Activated CD4-positive, alpha-beta T cell treated with anti-CD3 and anti-CD28 coated beads, Interleukin-2, amount 50 U/mL, for 4 hours (primary cell): ENCODE measurements at regions not wholly inside any gene's neighbourhood (a gene's known extent, or its start where the extent isn't known, plus 50 kb on each side); places are given as distances from the start of the nearest gene placed in this dataset.

Experiments used
- DNase-seq, 2 experiments: peaks; one replicate each; pipeline ENCODE4 v3.0.0-alpha.2; 2020

DNA sequence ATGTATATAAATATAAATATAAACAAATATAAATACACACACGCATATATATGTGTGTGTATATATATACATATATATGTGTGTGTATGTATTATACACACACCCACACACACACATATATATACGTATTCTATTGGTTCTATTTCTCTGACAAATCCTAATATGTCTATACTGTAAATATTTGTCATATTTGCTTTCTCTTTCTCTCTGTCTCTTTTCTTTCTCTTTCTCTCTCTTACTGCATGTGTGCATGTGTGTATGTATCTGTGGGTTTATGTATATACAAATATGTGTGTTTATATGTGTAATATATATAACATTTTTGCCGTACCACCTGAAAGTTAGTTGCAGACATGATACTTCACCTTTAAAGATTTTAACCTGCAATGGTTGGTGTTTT, 174.2 kb upstream of the PLEKHG7 start:
- no peak for DNase-seq

GRCh38 chr12:92528097-92528496, 174.7 kb upstream of the PLEKHG7 start:
- DNase-seq, result no peak

DNA sequence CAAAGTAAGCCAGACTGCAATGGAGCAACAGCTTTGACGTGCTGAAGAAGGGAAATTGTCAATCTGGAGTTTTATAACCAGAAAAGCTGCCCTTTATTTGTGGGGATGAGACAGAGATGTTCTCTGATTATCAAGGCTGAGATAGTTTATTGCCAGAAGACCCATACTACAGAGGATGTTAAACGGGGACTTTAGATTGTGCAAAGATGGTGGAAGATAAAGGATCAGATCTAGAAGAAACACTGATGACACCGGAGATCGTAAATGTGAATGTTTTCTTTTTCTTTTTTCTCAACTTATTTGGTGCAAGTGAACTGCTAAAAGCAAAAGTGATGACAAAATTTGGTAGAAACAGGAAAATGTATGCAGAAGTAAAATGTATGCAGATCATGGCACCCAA, 178.3 kb upstream of the PLEKHG7 start:
- DNase-seq, result no peak

GRCh38 chr12:92520511-92520910, 182.3 kb upstream of the PLEKHG7 start:
- DNase-seq, result no peak

DNA sequence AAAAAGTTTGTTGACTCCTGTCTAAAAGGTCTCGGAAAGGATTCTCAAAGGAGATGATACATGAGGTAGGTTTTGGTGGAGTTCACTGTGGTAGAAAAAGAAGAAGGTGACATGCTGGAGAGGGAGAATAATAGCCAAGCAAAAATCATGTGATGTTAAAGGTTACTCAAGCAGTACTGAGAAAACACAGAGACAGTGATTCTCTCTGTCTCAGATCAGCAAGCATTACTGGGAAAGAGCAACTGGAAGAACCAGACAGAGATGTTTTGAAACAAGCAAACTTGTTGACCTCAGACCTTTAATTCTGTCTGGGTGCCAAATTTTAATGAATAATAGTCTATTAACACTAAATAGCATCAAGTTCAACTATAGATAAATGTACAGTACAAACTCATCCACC, 183.5 kb upstream of the PLEKHG7 start:
- DNase-seq, result no peak

DNA sequence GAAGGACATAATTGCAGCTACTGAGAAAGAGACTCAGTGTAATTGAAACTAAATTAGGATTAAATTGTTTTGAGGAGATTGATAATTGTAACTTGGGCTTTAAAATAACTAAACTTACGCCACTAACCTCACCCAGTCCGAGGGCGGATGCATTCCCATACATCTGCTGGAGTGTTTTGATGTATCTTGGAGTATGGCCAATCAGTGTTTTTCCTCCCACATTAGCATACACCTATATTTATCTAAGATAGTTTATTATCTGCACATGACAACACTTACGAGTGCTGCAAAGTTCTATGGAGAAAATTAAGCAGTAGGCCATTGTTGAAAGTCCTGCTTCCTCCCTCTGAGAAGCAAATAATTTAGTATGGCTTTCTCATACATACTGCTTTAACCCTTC, 184.7 kb upstream of the PLEKHG7 start:
- DNase-seq, result no peak

DNA sequence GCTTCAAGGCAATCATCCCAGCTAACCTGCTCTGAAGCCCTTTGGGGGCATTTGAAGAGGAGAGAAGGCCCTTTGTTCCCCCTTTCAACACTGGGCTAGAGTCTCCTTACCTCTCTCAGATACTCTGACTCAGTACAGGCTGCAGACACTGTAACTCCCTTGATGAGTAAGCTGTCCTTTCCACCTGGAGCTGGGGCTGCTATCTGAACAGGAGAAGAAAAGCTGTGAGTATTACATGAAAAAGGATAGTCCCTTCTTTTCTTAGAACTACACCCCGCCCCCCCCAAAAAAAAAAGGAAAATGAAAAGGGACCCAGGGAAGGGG, 186.6 kb upstream of the PLEKHG7 start:
- peak in 1 of 2 experiments; percentile 18 for DNase-seq

- no peak for DNase-seq
These were observed 189.5 kb upstream of the PLEKHG7 start for GRCh38 chr12:92513231-92513730.

GRCh38 chr12:92511786-92512185, 191.0 kb upstream of the PLEKHG7 start:
- DNase-seq, result no peak

DNA sequence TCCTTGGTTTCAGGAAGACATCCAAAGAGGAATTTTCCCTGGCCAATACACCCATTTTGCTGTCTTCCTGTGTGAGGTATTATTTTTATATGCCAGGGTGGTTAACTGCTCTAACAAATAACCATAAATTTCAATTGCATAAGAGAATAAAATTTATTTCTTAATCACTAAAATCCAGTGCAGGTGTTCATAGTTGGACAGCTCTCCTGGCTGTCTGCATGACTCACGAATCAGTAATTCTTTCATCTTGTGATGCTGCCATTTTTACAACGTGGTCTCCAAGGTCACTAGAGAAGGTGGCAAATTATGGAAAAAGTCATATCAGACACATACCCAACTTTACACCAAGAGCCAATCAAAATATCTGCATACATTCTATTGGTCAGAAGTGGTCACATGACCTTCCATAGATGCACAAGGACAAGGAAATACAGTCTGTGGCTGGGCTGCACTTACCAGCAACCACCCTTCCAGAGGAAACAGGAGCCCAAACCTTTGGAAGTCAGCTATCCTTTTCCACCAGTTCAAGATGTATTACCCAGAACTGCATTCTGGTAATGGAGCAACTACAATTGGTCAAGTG, 193.5 kb upstream of the PLEKHG7 start:
- DNase-seq, result no peak

DNA sequence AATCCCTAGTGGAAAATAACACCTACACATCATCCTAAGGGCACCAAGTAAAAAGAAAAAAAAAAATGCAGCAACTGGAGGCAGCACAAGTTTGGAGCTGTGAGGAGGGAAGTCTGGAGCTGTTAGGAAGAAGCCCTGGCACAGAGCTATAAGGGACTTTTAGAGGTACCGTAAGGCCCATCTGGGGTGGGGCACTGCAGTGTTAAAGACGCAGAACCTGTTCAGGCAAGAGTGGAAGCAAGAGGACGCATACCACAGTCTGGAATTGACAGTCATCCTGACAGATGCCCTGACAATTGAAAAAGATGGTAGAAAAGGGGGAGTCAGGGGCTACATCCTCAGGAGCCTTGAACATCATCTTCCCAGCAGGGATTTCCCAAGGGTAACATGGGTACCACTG, 195.9 kb upstream of the PLEKHG7 start:
- DNase-seq, result no peak

- DNase-seq, result no peak
These were observed 196.3 kb upstream of the PLEKHG7 start for GRCh38 chr12:92506460-92506859.

GRCh38 chr12:92505254-92506231, 197.2 kb upstream of the PLEKHG7 start:
- DNase-seq, result peak; percentile 62 to 71

GRCh38 chr12:92504594-92504981, 198.2 kb upstream of the PLEKHG7 start:
- DNase-seq, result no peak

GRCh38 chr12:92503971-92504593, 198.7 kb upstream of the PLEKHG7 start:
- DNase-seq, result no peak

GRCh38 chr12:92503029-92503931, 199.5 kb upstream of the PLEKHG7 start:
- DNase-seq, result no peak

- no peak for DNase-seq
These were observed 200.3 kb upstream of the PLEKHG7 start for GRCh38 chr12:92502417-92503028.

- no peak for DNase-seq
These were observed 206.0 kb upstream of the PLEKHG7 start for GRCh38 chr12:92496790-92497189.

- no peak for DNase-seq
These were observed 207.7 kb upstream of the PLEKHG7 start for GRCh38 chr12:92495108-92495507.

DNA sequence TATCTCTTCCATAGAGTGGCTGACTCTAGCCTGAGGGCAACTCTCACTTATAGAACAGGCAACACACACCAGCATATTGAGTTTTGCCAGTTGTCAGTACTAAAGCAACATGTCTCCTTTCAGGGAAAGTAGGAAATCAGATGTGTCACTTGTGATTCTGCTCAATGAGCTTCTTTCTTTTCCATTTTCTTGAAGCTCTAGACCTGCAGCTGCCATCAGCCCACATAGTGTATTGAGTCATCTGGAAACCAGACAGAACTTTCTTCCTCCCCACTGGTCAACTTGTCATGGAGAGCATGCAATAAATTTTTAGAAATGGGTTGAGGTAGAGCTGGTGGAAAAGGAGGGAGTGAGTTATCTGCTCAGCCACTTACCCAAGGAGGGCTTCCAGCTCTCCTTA, 209.0 kb upstream of the PLEKHG7 start:
- DNase-seq, result no peak

DNA sequence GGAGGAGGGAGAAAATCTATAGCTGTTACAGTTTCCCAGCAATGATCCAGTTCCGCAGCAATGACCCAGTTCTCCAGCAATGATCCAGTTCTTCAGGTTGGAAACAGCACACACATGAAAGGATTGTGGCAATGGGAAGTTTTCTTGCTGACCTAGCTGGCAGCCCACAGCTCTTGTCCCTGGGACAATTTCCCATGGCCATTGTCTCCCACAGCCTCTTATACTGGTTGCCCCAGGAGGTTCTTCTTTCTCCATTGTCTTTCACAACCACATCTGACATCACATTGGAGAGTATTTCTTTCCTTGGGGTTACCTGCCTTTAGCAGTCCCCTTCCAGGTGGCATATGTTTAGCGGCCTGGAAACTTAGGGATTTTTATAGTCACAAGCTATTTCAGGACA, 209.8 kb upstream of the PLEKHG7 start:
- no peak for DNase-seq

- no peak for DNase-seq
These were observed 210.5 kb upstream of the PLEKHG7 start for GRCh38 chr12:92492291-92492690.
